RKO (cell line): ENCODE measurements at regions not wholly inside any gene's neighbourhood (a gene's known extent, or its start where the extent isn't known, plus 50 kb on each side); places are given as distances from the start of the nearest gene placed in this dataset.
"Not testable (repeated sequence)": the region's sequence is repeated elsewhere in the genome, so short reads cannot be mapped to it uniquely, and the experiment has no call there.

ENCODE experiments used
- DNase-seq: peaks from one replicate; pipeline ENCODE4 v3.0.0-alpha.2; 2016; ENCODE audit warnings: low spot score

- no peak for DNase-seq
These were observed 104.5 kb downstream of the ZMAT3 start for GRCh38 chr3:178967177-178967532.

DNA sequence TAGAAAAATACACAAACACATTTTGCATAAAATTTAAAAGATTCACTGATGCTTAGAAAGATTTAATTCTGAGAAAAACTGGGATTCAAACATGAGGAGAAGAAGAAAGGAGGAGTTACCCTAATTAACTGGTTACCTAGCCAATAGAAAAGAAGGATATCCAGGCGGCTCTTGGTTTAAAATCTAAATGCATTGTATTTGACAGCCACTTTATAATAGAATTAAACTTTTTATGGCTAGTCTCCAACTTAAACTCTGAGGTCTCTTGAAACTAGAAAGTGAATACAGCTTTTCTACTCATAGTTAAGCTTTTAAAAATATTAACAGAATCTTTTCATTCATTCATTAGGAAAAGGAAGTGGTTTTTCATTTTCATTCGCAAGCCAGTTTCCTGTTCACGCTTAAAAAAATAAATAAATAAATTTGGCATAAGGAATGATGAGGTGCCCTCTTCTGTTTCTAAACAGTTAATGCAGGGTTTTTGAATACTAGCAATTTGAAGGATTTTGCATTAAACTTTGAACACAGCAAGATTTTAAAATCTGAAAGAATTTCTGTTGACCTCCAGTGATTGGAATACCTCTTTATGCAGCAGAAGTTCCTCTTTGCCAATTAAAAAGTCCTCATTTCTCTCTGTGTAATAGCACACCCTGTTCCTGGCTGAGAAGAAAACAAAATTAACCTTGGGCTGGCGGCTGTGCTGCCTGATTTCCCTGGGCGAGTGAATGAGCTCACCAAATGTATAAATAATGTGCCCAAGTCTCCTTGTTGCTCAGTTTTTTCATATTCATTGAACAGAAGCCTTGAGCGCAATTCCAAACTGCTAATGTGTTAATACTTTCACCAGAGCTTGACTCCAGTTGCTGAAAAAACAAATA lies 105.1 kb downstream of the ZMAT3 start:
- DNase-seq, result peak; percentile 76

- DNase-seq, result no peak
These were observed 107.1 kb downstream of the ZMAT3 start for GRCh38 chr3:178964551-178964950.

GRCh38 chr3:178960918-178961317 lies 110.7 kb downstream of the ZMAT3 start:
- DNase-seq, result no peak

GRCh38 chr3:178960181-178960580 lies 111.4 kb downstream of the ZMAT3 start:
- no peak for DNase-seq

DNA sequence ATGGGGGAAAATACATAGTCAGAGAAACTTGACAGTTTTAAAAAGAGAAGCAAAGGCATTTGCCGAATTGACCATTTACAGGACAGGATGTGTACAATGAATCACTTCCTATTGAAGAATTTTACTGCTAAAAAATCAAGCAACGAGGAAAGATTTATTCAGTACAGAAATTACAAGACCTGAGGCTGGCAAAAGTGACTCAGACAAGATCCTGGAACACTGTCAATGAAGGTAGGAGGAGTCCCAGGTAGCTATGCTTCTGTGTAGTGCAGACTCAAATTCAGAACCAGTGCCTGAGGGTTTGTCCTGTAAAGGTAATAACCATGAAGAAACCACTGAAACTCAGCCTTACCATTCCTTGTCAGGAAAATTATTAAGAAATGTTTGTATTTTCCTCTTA lies 120.9 kb downstream of the ZMAT3 start:
- no peak for DNase-seq

- no peak for DNase-seq
These were observed 121.7 kb downstream of the ZMAT3 start for GRCh38 chr3:178949896-178950295.

GRCh38 chr3:178948546-178948945 lies 123.1 kb downstream of the ZMAT3 start:
- no peak for DNase-seq

DNA sequence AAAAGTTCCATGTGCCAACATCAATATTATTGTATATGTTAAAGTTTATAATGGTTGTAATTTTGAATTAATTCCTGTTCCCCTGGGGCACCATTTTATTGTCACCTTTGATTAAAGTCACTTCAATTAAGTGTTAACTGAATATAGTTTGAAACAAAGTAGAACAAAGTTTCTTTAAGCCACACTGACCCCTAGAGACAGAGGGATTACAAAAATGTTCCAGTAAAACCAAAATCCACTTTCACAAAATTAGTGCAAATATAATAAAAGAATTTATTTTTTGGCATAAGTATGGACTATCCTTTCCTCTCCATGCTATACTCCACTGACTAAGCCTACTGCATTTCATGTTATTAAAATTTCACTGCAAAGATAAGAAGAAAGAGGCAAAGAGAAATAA lies 123.9 kb downstream of the ZMAT3 start:
- no peak for DNase-seq

- DNase-seq, result not testable (repeated sequence)
These were observed 129.3 kb downstream of the ZMAT3 start for GRCh38 chr3:178942261-178942660.

GRCh38 chr3:178930116-178930515 lies 141.5 kb downstream of the ZMAT3 start:
- no peak for DNase-seq

DNA sequence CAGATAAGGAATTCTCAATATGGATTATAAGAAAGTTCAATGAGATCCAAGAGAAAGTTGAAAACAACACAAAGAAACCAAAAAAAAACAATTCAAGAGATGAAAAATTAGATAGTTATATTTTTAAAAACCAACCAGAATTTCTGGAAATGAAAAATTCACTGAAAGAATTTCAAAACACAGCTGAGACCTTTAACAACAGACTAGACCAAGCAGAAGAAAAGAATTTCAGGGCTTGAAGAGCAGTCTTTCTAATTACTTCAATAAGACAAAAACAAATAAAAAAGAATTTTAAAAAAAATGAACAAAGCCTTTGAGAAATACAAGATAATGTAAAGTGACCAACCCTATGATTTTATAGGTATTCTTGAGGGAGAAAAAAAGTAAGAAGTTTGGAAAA lies 155.4 kb downstream of the ZMAT3 start:
- DNase-seq, result no peak

DNA sequence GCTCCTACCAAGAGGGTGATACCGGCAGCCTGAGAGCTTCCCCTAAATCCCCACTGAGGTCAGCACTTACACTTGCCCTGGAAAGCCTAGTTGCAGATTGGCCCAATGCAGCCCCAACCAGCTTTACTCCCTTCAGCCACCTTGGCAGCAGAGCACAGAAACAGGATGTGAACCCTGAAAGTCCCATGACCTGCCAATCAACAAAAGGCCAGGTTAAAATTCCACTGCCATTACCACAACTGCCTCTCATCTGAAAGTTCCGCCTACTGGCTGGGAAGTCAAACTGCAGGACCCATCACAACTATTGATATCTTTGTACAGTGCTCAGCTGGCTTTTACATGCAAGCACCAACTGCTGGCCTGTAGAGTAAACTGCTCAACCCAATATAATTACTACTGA lies 156.2 kb downstream of the ZMAT3 start:
- DNase-seq, result no peak

- DNase-seq, result no peak
These were observed 164.5 kb downstream of the ZMAT3 start for GRCh38 chr3:178907081-178907480.

DNA sequence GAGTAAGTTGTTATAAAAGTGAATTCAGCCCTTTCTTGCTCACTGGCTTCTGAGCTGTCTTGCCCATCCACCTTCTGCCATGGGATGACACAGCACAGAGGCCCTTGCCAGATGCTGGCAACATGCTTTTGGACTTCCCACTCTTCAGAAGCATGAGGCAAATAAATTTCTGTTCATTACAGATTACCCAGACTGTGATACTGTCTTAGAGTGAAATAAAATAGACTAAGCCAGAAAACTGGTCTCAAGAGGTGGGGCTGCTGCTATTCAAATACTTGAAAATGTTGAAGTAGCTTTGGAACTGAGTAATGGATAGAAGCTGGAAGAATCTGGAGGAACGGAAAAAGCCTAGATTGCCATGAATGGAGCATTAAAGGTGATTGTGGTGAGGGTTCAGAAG lies 170.4 kb downstream of the ZMAT3 start:
- no peak for DNase-seq

GRCh38 chr3:178900029-178900646 lies 171.5 kb downstream of the ZMAT3 start:
- no peak for DNase-seq

GRCh38 chr3:178895178-178895789 lies 176.3 kb downstream of the ZMAT3 start:
- no peak for DNase-seq
